DOHH2 (cell line): ENCODE measurements at regions not wholly inside any gene's neighbourhood (a gene's known extent, or its start where the extent isn't known, plus 50 kb on each side); places are given as distances from the start of the nearest gene placed in this dataset.
"Not testable (repeated sequence)": the region's sequence is repeated elsewhere in the genome, so short reads cannot be mapped to it uniquely, and the experiment has no call there.

Experiments
- H3F3A ChIP-seq: fragments of 200-600 bp; sonication (generic), shearing (Covaris generic); 2 replicates; pipeline ENCODE4 v1.6.0; 2016; ENCODE audit warnings: antibody characterized with exemption, mild to moderate bottlenecking; ENCODE audit not compliant: control insufficient read depth, insufficient read depth
- H3K27ac ChIP-seq: fragments of 200-600 bp; sonication (generic); 2 replicates; pipeline ENCODE4 v1.5.1; 2014; ENCODE audit warnings: low read depth, mild to moderate bottlenecking, low read length, moderate library complexity
- H3K27me3 ChIP-seq: fragments of 200-600 bp; sonication (generic); 2 replicates; pipeline ENCODE4 v1.6.1; 2014; ENCODE audit warnings: mild to moderate bottlenecking, low read length, mixed read lengths; ENCODE audit not compliant: control insufficient read depth
- H3K36me3 ChIP-seq: fragments of 200-600 bp; sonication (generic); 2 replicates; pipeline ENCODE4 v1.6.1; 2014; ENCODE audit warnings: mild to moderate bottlenecking, low read length, moderate library complexity, mixed read lengths; ENCODE audit not compliant: control insufficient read depth
- H3K4me1 ChIP-seq: fragments of 200-600 bp; sonication (generic); 2 replicates; pipeline ENCODE4 v1.6.1; 2014; ENCODE audit warnings: mild to moderate bottlenecking, low read length, mixed read lengths; ENCODE audit not compliant: control insufficient read depth
- H3K4me2 ChIP-seq: fragments of 200-600 bp; sonication (generic); 2 replicates; pipeline ENCODE4 v1.6.0; 2014; ENCODE audit warnings: mild to moderate bottlenecking, low read length, moderate library complexity
- H3K4me3 ChIP-seq: fragments of 200-600 bp; sonication (generic); 2 replicates; pipeline ENCODE4 v1.5.1; 2014; ENCODE audit warnings: mild to moderate bottlenecking, low read length, mixed read lengths
- H3K79me2 ChIP-seq: fragments of 200-600 bp; sonication (generic); 2 replicates; pipeline ENCODE4 v1.6.1; 2014; ENCODE audit warnings: mild to moderate bottlenecking, low read length, mixed read lengths; ENCODE audit not compliant: control insufficient read depth
- H3K9me2 ChIP-seq: fragments of 200-600 bp; sonication (generic); replicated peaks from 2 replicates; pipeline ENCODE4 v1.6.1; 2014; ENCODE audit warnings: mild to moderate bottlenecking, low read length, mixed read lengths; ENCODE audit not compliant: control insufficient read depth
- H3K9me3 ChIP-seq: fragments of 200-600 bp; sonication (generic); 2 replicates; pipeline ENCODE4 v1.6.1; 2014; ENCODE audit warnings: antibody characterized with exemption, low read length, mixed read lengths; ENCODE audit not compliant: control insufficient read depth, insufficient read depth
- H4K20me1 ChIP-seq: fragments of 200-600 bp; sonication (generic); 2 replicates; pipeline ENCODE4 v1.6.0; 2014; ENCODE audit warnings: low read depth, mild to moderate bottlenecking, antibody characterized with exemption, low read length, moderate library complexity; ENCODE audit not compliant: control insufficient read depth, insufficient read depth
- EZH2phosphoT487 ChIP-seq: fragments of 200-600 bp; sonication (generic); IDR thresholded peaks from 2 replicates; pipeline ENCODE4 v1.6.1; 2017; ENCODE audit warnings: borderline replicate concordance, mild to moderate bottlenecking, antibody characterized with exemption, low read length, moderate library complexity, mixed read lengths
- TF ChIP-seq, protein P1 (sequence below): fragments of 200-600 bp; sonication (generic); IDR thresholded peaks from one replicate; pipeline ENCODE4 v1.5.1; 2014; ENCODE audit warnings: antibody characterized with exemption, mild to moderate bottlenecking, low read depth, low read length; ENCODE audit not compliant: poor library complexity, severe bottlenecking

DNA sequence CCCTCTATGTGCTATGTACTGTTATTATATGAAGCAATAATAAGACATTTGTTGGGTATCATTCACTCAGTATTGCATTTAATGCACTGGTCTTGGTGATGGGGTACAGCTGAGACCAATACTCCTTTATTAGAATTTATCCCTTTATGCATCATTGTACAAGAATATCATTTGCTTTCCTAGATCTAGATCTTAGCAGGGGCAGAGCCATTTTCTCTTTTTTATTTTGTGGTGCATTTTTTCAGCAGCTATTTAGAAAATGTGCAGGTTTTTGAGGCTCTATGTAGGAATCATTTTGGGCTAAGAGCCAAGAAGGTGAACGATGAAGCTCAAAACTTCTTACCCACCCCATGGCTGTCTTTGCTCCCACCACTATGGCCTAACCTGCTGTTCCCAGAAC lies 114.2 kb downstream of the OR2B2 start:
- TF ChIP-seq, protein P1, sequence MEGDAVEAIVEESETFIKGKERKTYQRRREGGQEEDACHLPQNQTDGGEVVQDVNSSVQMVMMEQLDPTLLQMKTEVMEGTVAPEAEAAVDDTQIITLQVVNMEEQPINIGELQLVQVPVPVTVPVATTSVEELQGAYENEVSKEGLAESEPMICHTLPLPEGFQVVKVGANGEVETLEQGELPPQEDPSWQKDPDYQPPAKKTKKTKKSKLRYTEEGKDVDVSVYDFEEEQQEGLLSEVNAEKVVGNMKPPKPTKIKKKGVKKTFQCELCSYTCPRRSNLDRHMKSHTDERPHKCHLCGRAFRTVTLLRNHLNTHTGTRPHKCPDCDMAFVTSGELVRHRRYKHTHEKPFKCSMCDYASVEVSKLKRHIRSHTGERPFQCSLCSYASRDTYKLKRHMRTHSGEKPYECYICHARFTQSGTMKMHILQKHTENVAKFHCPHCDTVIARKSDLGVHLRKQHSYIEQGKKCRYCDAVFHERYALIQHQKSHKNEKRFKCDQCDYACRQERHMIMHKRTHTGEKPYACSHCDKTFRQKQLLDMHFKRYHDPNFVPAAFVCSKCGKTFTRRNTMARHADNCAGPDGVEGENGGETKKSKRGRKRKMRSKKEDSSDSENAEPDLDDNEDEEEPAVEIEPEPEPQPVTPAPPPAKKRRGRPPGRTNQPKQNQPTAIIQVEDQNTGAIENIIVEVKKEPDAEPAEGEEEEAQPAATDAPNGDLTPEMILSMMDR: no peak
- no peak for TF ChIP-seq EZH2phosphoT487
- H3K27ac ChIP-seq: no peak overlapping the region

DNA sequence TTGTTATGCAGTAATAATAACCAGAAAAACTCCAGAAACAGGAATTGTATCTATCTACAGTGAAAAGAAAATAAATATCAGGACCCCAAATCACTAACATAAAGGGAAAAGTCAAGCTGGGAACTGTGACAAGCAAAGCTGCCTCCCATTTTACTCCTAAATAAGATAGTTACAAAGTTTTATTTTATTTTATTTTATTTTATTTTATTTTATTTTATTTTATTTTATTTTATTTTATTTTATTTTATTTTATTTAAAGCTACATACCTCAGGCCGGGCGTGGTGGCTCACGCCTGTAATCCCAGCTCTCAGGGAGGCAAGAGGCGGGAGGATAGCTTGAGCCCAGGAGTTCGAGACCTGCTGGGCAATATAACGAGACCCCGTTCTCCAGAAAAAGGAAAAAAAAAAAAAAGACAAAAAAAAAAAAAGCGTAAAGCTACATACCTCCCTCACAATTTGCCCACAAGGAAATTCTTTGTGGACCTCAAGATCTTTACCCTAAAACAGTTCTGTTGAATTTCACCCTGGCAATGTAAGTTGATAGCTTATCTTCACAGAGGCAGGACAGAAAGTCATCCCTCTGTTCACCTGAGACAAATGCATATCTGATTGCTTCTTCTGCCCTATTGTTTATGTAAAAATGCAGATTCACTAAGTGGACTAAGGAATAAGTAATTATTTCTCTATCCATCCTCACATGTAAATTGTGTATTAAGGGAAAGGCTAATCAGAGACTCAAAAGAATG lies 115.3 kb downstream of the OR2B2 start:
- not testable (repeated sequence) for H3K36me3 ChIP-seq, H3K9me2 ChIP-seq, H4K20me1 ChIP-seq, H3K79me2 ChIP-seq, H3K9me3 ChIP-seq, H3K27ac ChIP-seq, H3F3A ChIP-seq, H3K4me3 ChIP-seq, H3K27me3 ChIP-seq, H3K4me2 ChIP-seq
- peaks cover 19% of the 10 kb centered on the region for H3K4me1 ChIP-seq

More for the DNA sequence above, 114.2 kb downstream of the OR2B2 start:
- no peaks in the 10 kb centered on the region for H3K79me2 ChIP-seq
- no peak overlapping the region for H3K4me3 ChIP-seq
- no peak overlapping the region for H3K4me2 ChIP-seq
- H3K9me2 ChIP-seq: no peaks in the 10 kb centered on the region
- no peaks in the 10 kb centered on the region for H3K27me3 ChIP-seq
- no peaks in the 10 kb centered on the region for H4K20me1 ChIP-seq
- H3K9me3 ChIP-seq: no peaks in the 10 kb centered on the region
- H3K4me1 ChIP-seq: peaks cover 12% of the 10 kb centered on the region
- H3F3A ChIP-seq: no peaks in the 10 kb centered on the region
- no peaks in the 10 kb centered on the region for H3K36me3 ChIP-seq

DNA sequence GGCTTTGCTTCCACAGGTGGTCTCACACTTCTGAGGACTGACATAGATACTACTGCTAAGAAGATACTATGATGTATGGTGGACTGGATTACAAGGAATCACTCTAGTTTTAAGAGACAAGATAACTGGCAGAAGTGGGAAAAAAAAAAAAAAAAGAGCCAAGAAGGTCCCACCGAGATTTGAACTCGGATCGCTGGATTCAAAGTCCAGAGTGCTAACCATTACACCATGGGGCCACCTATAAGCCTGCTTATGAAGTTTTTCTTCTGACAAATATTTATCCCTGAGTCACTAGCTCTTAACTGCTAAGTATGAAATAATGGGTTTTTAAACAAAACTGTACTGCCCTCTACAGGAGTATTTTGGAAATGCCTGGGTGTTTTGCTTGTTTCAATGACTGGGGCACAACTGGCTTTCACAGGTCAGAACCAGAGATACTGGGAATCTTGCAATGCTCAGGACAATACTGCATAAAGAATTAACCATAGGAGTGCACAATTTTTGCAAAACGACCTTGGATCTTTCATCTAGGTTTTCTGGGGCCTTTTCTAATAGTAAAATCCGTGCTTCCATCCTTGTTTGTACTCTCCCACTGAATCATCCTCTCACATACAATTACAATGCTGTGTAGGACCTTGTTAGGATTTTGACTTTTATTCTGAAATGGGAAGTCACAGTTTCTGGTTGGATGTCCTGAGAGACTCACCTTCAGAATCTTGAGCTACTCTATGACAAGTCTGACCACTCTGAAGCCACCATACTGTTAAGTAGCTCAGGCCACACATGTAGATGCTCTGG lies 116.3 kb downstream of the OR2B2 start:
- TF ChIP-seq, protein P1: peak; percentile 76
- TF ChIP-seq EZH2phosphoT487: no peak
- Histone ChIP-seq H3K27ac (no peak overlapping the region), H3K4me1 (peaks cover 26% of the 10 kb centered on the region), H3K36me3 (no peaks in the 10 kb centered on the region), H3K4me3 (0 out of 2 replicates have a peak overlapping the region, but pooled peaks have one; percentile 13), H3K4me2 (peak overlapping the region; percentile 39), H3K9me3 (no peaks in the 10 kb centered on the region), H3K27me3 (peaks cover 6% of the 10 kb centered on the region), H4K20me1 (no peaks in the 10 kb centered on the region), H3K79me2 (no peaks in the 10 kb centered on the region), H3F3A (no peaks in the 10 kb centered on the region), H3K9me2 (no peaks in the 10 kb centered on the region)
